ENCODE measurements at regions not wholly inside any gene's neighbourhood (a gene's known extent, or its start where the extent isn't known, plus 50 kb on each side); places are given as distances from the start of the nearest gene placed in this dataset.
"Not testable (repeated sequence)": the region's sequence is repeated elsewhere in the genome, so short reads cannot be mapped to it uniquely, and the experiment has no call there.

DNA sequence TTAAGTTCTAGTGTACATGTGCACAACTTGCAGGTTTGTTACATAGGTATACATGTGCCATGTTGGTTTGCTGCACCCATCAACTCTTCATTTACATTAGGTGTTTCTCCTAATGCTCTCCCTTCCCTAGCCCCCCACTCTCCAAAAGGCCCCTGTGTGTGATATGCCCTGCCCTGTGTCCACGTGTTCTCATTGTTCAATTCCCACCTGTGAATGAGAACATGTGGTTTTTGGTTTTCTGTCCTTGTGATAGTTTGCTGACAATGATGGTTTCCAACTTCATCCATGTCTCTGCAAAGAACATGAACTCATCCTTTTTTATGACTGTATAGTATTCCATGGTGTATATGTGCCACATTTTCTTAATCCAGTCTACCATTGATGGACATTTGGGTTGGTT lies 189.5 kb upstream of the TMEFF2 start:
- not testable (repeated sequence) for TF ChIP-seq POLR2A, CTCF (IDR thresholded peaks at IDR 0.05)

All from lower leg skin (tissue), 3 donors.